HG03097 (cell line): ENCODE measurements at regions not wholly inside any gene's neighbourhood (a gene's known extent, or its start where the extent isn't known, plus 50 kb on each side); places are given as distances from the start of the nearest gene placed in this dataset.

ENCODE experiments used
- ATAC-seq: cut with Tn5 transposase; IDR thresholded peaks from one replicate; pipeline ENCODE4 v1.9.1; 2021; ENCODE audit not compliant: unreplicated experiment, low FRiP score

DNA sequence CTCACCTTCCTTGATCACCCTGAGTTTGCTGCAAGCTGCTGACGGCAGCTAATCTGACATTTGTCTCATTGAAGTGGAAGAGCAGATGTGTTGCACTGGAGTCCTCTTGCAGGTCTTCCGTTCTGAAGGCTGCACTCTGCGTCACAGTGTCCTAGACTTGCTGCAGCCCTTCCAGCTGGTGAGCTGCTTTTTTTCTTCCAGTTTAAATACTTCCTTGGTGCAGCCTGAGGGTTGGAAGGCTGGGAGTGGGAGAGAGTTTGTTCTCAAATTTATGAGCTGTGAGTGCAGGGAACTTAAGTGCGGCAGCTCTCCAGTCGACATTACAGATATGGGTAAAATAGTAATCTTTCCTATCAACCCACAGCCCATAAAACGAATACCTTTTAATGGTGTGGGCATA lies 303.6 kb upstream of the FAT1 start:
- ATAC-seq: no peak

DNA sequence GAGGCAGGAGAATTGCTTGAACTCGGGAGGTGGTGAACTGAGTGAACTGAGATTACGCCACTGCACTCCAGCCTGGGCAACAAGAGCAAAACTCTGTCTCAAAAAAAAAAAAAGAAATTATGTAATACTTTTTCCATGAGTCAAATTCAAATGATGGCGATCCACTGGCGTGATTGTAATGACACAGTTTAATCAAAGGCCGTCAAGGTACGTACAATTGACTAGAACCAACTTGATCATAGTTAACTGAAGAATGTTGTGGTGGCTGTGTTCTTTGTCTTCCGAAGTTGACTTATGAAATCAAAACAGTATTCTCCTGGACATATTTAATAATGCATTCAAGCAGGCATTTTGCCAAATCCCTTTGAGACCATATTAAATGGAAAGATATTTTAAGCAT lies 318.6 kb upstream of the FAT1 start:
- ATAC-seq: no peak

DNA sequence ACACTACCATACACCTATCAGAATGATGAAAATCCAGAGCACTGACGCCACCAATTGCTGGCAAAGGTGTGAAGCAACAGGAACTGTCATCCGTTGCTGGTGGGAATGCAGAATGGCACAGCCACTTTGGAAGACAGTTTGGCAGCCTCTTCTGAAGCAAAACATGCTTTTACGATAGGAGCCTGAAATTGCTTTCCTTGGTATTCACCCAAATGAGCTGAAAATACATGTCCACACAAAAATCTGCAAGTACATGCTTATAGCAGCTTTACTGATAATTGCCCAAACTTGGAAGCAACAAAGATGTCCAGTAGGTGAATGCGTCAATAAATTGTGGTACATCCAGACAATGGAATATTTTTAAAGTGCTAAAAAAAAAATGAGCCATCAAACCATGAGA lies 322.8 kb upstream of the FAT1 start:
- ATAC-seq: no peak

DNA sequence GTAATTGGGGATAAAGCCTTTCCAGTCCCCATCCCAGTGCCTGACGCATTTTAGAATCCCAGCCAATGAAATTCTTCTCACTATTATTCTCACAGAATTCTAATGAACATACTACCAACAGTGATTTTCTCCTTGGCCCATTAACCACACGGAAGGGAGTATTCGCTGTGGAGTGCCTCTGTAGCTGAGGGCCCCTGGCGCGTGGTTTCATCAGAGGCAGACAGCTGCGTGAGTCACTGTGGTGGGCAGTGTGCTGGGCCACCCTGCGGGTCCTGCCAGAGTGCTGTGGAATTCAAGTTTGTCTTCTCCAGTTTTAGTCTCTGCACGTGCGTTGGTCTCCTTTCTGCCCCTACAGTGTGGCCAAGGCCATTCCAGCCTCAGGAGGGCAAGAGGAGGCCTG lies 335.4 kb upstream of the FAT1 start:
- no peak for ATAC-seq

DNA sequence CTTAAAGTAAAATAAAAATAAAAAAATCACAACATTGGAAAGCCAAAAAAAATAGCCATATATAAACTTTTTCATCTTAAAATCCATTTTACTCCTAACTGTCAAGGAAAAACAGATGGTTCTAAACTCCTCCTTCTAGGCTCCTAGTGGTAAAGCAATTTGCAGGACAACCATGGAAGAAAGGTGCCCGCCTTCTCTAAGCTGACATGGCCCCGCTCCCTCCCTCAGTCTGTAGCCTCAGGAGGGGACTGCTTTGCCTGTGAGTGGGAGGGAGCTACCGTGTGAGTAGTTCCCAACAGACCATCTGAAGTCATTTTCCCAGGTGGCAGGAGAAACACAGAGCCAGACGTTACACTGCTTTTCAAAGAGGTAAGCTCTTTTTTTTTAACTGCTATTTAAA lies 336.2 kb upstream of the FAT1 start:
- ATAC-seq: no peak

DNA sequence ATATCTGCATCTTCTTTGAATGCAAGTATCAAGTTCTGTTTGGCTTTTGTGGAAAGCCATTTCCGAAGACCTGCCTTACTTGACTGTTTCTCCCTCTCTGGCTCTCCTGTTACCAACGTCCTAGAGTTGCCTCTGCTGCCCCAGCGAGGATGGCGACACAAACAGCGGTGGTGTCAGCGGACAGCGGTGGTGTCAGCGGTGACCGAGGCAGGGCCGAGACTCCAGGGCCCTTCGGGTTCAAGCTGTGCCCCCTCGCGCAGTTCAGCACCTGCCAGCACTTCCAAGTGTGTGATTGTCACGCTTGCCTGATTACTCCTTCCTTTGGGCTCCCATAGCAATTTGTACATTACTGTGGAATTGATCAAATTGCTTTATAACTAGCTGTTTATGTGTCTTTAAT lies 336.9 kb upstream of the FAT1 start:
- ATAC-seq: no peak

DNA sequence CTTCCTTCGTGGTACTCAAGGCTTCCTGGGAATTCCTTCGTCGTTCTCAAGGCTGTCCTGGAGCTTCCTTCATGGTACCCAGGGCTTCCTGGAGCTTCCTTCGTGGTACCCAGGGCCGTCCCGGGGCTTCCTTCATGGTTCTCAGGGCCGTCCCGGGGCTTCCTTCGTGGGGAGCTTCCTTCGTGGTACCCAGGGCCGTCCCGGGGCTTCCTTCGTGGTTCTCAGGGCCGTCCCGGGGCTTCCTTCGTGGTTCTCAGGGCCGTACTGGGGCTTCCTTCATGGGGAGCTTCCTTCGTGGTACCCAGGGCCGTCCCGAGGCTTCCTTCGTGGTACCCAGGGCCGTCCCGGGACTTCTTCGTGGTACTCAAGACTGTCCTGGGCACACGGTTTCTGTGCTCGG lies 339.6 kb upstream of the FAT1 start:
- ATAC-seq: no peak

DNA sequence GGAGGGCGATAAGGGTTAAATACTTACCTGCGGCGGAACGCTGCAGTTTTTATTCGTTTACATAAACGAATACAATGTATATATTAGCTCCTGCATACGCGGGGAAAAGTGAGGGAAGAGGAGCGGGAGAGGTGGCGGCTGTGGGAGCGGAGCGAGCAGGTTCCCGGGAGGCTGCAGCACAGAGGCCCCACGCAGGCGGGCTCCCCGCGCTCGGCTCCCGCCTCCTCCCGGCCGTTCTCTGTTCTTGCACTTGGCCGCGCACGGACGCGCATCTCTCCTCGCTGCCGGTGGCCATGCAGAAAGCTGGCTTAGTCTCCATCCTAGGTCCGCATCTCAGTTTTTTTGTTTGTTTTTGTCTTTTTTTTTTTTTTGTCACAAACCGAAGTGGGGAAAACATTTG lies 340.4 kb upstream of the FAT1 start:
- no peak for ATAC-seq

DNA sequence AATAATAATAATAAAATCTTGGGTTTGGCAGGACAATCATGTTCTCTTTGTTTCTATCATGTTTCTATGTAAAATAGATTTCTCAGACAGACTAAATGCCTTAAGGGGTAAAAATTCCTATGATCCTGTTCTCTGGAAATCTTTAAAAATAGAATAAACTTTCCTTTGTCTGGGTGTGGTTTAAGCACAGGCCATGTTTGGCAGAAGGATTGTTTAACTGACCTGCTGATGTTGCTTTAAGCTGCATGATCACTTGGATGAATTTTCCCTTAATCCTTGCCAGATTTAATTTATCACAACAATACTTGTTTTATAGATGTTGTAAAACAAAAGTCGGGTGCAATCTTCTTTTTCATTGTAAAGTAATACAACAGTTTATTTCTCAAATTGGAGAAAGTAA lies 341.7 kb upstream of the FAT1 start:
- ATAC-seq: no peak

DNA sequence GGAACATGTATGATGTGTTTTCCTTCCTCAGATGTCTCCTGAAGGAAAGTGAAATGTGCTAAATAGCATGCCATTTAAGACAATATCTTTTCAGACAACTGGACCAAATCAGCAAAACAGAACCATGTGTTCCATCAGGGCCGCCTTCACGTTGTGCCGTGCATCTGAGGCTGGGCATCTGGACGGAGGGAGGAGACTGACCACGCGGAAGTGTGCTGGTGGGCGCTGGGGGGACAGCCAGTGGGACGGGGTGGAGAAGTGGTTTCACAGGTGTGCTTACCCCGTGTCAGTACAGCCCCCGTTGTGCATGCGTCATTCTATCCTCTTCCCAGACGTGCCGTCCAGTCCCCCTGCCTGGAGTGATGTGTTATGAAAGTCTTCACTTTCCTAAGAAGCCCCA lies 342.1 kb upstream of the FAT1 start:
- no peak for ATAC-seq

DNA sequence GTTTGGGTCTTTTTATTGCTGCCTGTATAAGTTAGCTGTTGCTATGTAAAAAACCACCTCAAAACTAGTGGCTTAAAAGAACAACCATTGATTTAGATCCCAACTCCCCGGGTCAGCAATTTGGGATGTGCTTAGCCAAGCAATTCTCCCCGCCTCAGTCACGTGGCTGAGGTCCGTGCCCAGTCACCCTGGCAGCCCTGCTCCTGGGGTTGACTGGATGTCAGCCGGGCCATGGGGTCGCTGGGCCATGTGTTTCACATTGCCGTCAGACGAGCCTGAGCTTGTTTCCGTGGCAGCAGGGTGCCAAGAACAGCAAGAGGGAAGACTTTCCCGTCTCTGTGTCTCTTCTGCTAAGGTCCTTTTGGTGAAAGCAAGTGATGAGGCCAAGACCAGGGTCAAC lies 345.7 kb upstream of the FAT1 start:
- ATAC-seq: no peak

DNA sequence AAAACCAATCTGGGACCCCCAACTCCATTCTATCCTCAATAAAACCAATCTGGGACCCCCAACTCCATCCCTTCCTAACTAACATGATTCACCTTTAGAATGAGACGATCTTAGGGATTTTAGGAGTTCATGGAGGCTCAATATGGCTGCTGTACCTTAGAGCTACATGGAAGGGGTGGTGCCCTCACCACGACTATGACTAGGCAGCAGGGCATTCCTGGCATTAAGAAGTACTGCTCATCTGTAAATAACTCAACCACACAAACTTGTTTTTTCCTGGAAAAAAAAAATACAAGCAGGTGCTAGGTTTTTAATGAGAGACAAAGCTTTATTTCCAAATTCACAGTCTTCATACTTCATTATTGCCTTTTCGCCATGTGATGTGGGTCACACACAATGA lies 346.5 kb upstream of the FAT1 start:
- no peak for ATAC-seq

DNA sequence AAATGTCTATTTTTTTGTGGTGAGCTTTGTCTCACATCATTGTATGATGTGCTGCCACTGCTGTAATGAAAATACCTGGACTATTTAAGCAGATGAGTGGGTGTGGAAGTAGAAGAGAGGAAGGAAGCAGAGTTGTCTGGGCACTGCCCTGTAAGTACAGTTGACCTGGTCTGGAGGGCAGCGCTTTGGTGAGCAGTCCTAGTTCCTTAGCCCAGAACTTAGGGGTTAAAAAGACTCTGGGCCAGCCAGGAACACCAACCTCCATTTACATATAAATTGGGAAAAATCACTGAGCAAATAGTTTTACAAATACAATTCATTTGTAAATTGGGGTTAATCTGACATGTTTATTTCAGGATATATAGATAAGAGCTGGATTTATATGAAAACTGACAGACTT lies 347.1 kb upstream of the FAT1 start:
- ATAC-seq: no peak

DNA sequence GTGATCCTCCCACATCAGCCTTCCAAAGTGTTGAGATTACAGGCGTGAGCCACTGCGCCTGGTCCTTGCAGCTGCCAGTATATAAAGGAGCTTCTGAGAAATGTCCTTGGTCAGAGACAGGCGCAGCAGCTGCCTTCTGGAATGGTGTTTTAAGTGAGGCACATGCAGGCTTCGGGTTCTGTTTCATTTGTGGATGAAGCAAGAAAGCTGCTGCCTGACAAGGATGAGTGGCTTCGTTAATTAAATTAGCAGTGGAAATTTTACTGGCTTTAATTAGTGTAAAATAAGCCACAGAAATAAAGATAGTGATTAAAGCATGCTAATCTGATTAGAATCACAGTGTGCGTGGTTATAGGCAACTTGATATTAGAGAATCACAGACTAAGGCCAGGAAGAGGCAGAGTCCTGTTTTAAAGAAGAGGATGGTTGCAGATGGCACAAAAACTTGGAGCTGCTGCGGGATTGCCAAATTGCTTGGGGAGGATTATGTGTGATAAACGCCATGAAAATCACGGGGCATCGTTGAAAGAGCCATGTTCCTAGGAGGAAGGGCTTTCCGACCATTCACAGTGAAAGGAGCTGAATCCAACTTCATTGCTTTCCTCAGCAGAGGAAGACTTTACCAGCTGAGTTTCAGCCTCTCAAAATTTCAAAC lies 348.4 kb upstream of the FAT1 start:
- ATAC-seq: no peak

DNA sequence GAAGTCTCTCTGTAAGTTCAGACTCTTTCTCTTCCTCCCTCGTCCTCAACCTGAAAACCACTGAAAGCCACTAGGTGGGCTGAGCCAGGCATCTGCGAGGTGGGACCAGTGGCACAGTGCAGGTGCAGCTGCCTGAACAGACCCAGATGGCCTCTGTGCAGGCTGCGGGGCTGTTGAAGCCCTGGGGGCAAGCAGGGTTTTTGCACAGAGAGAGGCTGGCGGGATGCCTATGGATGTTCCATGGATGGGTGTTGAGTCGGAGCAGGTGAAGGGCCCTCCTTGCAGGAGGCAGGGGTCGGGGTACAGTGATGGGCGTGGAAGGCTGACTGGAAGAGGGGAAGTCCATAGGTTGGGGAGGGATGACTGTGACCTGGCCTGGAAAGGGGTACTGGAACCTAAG lies 350.2 kb upstream of the FAT1 start:
- no peak for ATAC-seq

DNA sequence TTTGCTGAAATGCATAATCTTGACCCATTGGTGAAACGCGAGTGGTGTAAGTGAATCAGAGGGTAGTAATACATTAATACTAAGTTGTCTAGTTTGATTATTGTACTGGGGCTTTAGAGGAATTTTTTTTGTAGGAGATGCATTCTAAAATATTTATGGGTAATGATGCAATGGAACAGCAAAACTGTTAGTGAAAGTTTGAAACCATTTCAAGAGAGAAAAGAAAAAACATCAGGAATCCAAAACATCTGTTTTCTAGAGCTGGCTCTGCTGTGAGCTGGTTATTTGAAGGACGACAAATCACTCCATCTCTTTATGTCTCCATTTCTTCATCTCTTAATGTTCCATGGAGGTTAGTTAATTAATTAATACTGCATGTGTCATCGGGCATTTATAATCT lies 351.9 kb upstream of the FAT1 start:
- no peak for ATAC-seq

DNA sequence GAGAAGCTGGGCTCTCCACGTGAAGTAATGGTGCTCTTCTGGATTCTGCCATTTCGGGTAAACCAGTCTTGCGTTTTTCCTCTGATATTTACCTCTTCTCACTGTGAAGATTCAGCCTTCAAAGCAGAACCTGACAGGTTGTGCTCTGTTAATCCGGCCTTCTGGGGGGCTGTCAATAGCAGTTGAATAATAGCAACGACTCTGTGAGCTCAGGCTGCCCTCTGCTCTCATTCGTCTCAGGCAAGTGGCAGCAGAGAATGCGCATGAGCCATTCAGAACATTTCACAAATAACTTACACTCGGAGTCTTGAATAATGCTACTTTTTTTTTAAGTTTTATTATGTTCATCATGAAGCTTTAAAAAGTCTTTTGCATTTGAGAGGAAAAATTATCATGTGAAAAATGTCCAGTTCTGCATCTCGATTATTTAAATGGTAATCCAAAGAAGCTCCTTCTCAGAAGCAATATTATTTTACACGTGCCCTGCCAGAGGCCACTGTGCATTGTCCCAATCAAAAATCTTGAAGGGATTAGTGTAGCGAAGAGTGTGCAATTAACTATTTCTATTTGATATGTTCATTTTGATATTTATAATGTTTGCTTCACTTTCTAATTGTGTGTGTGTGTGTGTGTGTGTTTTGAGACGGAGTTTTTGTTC lies 354.2 kb upstream of the FAT1 start:
- ATAC-seq: no peak

DNA sequence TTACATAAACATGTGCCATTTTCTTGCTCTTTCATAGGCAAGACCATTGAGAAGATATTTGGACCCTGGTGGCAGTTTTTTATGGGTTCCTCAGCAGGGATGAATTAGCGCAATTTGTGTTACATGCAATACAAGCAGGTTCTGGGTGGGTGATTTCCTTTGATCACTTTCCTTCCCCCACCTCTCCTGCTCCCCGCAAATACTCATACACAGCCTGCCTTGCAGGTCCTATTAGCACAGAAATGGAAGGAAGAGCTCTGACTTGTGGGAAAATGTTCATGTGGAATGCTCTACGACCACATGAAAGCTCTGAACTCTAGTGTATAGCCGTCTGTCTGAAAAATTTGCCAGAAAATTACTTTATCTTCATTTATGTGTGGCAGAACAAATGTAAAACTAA lies 361.0 kb upstream of the FAT1 start:
- ATAC-seq: no peak

DNA sequence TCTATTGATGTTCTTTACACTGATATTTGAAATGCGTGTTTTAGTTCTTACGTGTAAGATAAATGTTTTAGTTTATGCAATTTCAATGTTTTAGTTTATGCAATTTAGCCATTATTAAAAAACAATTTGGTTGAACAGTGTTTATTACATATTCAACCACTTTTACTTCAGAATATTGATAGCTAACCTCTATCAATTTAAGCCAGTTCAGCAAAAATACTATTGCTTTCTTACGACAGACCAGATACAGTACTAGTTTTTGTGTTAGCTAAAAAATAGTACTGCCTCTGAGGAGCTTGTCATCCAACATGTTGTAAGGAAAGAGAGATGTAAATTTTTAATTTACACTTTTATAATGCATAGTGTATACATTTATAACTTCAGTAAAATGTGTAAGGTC lies 361.7 kb upstream of the FAT1 start:
- ATAC-seq: no peak

DNA sequence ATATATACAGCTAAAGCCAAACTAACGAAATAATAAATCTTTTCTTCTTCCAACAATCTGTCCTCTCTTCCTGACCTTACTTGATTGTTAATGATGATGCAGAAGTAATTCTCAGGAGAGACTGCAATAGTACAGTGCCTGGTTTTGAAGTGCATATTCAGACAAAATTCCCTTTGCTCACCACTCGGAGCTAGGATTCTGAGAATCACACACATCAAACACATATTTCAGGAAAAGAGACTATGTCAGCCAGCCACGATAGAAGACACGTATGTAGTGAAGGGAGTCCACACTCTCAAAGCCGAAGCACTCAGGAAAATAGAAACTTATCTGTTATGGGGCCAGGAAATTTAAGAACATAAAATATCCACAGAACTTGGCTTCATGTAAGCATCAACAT lies 362.5 kb upstream of the FAT1 start:
- ATAC-seq: no peak

DNA sequence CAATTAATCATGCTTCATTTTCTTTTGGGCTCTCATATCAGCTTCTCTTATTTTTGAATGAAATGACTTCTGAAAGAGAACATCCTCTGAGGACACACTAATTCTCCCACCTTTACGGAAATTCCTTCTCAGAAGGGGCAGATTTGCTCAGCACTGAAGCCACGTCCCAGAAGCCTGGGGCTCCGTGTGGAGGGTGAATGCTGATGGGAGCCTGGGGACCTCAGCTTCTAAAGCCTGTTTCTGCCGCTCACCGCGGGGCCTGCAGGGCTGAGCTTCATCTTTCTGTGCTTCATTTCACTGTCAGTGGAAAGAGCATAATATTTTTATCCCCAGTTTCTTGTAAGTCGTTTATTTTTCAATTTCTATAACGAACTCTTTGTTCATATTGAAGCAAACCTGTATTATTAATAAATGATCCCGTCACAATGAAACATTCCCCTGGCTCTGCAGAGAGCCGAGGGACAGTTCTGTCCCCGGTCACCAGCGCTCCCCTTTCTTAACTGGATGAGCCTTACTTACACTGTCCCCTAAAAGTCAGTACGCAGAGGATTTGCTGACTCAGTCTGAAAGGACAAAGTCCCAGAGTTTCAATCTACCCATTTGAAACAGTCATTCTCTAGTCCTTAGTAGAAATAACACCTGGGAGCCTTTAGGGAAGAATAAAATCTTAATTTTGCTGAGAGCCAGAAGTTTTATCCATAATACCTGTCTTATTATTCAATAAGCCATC lies 364.6 kb upstream of the FAT1 start:
- ATAC-seq: no peak

DNA sequence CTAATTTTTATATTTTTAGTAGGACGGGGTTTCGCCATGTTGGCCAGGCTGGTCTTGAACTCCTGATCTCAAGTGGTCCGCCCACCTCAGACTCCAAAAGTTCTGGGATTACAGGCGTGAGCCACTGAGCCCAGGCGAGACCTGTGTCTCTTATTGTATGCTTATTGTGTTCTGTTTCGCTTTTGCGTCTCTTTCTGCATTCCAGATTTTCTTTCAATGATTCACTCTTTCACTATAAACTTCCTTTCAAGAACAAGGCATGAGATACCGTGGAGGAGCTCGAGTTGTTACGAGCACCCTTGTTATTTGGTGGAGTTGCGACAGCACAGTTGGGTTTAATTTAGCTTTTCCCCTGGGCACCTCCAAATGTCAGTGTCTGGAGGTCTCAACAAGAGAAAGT lies 366.7 kb upstream of the FAT1 start:
- no peak for ATAC-seq
